ENCODE measurements at regions not wholly inside any gene's neighbourhood (a gene's known extent, or its start where the extent isn't known, plus 50 kb on each side); places are given as distances from the start of the nearest gene placed in this dataset.
A peak's percentile ranks its signal among the peaks of the same experiment; 100 is the strongest.
"Not testable (repeated sequence)": the region's sequence is repeated elsewhere in the genome, so short reads cannot be mapped to it uniquely, and the experiment has no call there.

DNA sequence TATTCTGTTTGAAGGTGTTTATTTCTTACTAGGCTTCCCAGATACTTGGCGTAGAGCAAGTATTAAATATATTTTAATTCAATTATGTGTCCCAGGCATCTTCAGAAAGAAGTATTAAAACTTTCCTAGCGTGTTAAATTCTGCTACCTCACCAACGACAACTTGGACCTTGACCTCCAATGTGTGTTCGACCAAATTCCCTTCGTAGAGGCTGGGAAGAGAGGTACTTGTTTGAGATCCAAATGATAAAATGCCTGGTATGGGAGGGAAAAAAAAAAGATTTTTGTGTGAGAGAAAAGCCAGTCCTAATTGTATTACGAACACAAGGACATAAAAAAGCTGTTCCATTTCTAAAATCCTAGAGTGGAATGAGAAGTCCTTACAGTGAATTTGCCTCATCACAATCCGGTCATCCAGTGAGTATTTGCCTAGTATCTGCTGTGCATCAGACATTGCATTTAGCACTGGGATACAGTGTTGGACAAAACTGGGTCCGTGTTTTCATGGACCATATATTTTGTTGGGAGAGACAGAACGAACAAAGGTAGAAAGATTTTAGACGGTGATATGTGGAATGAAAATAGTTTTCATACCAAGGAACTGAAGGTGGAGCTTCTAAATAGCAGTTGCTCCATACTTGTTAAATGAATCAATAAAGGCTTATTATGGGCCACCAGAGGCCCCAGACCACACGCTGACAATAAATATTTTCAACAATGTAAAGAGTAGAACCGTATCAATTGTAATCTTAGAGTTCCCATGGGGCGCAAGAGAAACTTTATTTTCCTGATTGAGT, 103.1 kb downstream of the KIF4B start:
- no peak for DNase-seq

DNA sequence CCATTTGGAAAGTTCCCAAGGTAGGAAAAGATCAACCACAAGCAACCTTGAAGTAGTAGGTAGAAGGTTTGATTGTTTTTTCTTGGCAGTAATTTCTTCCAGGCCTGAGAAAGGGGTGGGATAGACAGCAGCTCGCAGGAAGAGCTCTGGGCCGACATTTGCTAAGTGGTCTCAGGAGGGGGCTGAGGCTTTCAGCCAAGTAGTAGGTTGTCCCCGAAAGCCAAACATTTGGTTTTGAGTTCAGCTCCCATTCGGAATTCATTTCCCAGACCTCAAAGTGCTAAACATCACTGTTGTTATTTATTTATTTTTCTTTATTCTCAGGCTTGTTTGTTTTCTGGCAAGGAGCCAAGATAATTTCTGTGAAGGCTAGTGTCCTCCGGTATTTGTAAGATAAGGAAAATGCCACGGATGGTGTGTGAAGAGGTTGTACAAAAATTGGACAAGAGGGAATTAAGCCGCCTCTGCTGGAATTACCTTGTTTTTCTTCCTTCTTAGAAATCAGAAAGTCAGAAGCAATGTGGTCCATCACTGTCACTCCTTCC, 112.1 kb downstream of the KIF4B start:
- no peak for DNase-seq

DNA sequence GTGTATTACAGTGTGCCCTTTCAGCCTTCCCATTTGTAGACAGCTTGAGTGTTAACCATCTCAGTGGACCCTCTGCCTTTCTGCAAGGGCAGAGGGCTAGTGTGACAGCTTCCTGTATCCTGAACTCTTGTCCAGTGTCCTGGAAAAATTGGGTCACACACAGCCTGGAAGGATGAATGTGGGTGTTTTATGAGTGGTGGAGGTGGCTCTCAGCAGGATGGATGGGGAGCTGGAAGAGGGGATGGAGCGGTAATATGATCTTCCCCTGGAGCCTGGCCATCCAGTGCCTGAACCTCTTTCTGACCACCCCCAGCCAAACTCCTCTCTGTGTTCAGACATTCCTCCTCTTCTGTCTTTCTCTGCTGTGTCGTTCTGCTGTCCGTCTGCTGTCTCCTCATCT, 113.0 kb downstream of the KIF4B start:
- no peak for DNase-seq

DNA sequence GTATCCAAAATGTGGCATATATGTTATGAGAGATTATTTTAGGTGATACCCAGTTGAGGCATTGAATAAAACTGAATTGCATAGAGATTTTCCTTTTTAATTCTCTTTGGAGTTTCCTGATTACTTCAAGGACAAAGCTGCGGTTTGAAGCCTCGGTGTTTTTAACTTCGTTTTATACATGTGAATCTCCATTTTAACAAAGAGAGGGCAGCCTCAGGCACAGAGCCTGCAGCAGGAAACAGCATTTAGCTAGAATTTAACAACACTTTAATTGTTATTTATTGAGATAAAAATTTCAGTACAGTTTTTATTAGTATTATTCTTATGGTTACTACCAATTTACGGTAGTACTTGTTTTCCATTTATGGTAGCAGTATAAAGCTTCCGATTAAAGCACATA, 114.0 kb downstream of the KIF4B start:
- no peak for DNase-seq

DNA sequence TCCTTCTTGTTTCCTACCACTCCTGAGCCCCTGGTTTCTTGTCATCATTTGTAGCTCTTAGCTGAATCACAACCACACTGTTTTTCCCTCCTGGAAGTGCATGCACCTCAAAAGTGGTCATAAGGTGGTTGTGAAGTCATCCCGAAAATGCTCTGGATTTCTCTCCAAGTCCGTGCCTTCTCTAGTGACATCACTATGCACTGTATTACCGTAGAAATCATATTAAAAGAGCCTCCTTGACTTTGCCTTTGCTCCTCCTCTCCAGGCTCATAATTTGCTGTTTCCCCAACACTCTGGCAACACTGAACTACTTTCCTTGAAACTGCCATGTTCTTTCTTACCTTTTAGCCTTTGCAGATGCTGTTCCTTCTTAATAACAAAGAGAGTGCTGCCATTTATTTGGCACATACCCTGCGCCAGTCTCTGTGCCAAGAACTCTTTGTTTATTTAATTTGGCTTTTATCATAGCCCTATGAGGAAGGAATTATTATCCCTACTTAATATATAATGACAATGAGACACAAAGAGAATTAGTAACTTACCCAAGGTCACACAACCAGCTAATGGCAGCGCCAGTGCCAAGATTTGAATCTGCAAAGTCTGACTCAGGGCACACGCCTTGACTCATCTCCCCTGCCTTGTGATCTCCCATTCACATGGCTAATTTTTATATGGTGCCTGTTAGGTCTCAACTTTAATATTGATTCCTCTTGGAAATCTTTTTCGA, 115.4 kb downstream of the KIF4B start:
- DNase-seq, result no peak

DNA sequence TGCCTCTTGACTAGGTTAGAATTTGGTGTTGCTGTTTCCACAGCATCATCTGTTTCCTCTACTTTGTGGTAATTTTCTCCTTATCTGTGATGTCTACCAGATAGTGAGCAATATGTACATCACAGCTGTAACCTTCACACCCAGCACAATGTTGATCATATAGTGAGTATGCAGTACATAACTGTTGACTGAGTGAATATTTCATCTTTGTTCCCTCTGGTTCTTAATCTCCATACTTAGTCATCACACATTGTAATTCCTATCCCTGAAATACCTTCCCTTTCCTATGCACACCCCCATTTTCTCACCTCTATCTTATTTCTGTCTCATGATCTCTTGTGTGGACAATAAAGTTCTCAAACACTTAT, 115.9 kb downstream of the KIF4B start:
- no peak for DNase-seq

DNA sequence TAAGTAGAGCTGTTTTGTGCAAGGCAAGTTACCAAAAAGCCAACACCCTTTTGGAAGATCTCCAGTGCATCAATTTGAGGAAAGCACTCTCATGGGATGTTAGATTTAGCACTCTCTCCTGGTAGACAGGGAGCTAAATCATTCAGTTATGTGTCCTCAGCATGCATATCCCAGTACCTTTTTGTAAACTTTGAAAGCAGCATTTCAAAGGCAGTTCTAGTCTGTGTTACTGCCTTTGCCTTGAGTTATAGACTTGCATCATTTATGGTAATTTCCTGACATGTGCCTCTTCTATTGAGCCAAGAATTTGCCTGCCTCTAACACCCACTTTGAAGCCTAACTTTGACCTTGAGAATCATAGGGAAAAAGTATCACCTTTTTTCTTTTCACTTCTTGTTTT, 120.6 kb downstream of the KIF4B start:
- DNase-seq, result no peak

DNA sequence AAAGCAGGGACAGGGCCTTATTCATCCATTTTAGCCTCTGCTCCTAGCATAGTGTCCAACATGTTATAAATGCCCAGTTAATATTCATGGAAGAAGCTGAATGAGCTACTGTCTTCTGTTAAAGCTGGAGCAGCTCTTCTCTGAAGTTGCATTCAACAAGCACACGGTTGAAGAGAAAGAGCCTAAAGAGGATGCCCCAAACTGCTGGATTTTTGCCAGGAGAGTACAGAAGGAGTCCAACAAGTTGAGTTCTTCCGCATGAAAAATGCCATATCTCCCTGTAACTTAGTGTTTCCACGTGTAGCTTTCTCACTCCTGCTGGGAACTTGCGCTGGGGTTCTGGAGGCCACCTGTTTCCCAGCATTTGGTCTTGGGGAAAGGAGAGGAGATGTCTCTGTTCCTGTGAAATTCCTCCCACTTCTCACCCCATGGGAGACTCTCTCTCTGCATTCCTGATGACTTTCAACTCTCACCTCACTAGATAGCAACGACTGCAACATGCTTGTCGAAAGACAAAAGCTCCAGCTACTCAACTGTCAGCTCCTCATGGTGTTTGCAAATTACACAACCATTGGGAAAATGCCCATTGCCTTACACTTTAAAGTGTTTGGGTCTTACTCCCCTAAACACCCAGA, 122.8 kb downstream of the KIF4B start:
- DNase-seq, result no peak

DNA sequence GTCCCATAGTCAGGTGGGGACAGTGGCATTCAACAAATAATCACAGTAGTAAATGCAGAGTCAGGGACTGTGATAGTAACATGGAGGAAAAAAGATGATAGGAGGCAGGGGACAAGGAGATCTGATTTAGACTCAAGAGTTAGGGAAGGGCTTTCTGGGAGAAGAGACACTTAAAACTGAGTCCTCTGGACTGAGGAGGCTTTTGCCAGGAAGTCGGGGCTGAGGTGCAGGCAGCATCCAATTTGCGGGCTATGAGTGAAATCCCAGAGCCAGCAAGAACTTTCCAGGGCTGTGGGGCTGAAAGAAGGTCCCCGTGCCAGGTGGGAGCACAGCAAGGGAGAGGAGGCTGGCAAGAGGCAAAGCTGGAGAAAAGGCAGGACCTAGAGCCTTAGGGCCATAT, 124.1 kb downstream of the KIF4B start:
- no peak for DNase-seq

DNA sequence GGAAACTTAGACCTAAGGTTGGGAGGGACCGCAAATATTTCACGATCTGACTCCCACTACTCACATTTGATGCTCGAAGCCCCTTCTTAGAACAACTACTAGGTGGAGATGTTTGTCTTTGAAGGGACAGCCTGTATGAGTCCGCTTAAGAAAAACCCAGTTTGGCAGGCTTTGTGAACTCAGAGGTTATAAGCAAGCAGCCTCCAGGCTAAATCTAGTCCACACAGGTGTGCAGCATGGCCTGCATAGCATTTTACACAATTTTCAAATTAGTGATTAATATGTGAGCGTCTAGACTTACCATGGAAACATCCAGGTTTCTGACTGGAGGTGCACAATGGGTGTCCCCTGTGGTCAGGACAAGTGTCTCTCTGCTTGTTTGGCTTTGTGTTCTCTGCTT, 127.1 kb downstream of the KIF4B start:
- no peak for DNase-seq

DNA sequence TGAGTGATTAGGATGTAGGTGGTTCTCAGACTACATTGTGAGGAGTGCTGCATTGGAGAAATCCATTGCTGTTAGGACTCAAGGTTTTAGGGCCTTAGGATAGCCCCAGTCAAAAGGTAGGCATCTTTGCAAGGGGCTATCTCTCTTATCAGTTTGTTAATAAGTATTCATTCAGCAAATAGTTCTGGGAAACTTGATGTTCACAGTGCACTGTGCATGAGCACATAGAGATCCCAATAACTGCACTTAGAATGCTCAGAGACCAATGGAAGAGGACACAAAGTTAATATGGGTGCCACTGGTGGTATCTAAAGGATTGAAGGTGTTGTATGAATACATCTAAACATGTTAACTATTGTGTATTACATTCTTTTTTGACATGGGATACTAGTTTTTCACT, 131.4 kb downstream of the KIF4B start:
- no peak for DNase-seq

DNA sequence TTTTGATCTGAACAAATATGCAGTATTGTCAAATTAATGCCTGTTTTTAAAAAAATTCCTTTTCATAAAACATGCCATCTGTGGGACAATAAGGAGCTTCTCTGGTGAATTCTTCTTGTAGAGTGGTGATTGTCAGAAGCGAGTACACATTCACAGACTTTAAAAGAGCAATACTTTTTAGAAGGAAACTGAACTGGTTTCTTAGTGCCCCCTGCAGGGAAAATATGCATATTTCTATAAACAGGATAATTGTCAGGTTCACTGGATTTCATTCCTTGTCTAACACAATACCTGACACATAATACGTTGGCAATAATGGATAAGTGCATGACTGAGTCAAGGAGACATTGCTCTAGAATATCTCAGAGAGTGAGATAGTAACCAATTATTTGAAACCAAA, 133.7 kb downstream of the KIF4B start:
- DNase-seq, result no peak

DNA sequence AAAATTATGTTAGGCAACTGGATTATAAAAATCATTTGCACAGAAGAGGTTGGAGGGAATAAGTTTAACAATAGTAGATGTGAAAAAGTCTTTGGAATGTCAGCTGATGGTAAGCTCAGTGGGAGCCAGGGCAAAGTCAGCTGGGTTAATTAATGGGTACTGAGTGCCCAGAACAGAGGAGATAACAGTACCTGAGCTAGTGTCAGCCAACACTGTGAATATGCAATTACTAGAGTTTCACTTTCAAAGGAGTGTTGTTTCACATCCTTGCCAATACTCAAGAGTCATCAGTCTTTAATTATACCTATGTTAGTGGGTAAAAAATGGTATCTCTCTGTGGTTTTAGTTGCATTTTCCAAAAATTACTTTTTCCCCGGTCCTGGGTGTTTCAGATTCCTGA, 135.1 kb downstream of the KIF4B start:
- no peak for DNase-seq

DNA sequence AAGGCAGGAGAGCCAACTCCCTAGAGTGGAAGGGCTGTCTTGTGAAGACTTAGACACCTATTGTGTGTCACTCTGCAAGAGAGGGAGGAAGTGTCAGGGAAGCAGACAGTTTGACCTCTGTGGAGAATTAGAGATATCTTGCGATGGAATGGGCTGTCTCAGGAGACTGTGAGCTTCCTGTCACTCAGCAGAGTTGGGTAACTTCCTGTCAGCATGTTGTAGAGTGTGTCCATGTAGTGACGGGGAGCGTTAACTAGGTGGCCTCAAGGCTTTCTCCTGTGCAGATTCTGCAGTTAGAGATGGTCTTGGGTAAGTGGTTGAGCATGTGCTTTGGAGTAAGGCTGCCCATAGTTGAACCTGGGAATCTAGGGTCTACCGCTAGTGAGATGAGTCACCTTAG, 136.5 kb downstream of the KIF4B start:
- DNase-seq, result peak in 1 of 2 donors; percentile 5

DNA sequence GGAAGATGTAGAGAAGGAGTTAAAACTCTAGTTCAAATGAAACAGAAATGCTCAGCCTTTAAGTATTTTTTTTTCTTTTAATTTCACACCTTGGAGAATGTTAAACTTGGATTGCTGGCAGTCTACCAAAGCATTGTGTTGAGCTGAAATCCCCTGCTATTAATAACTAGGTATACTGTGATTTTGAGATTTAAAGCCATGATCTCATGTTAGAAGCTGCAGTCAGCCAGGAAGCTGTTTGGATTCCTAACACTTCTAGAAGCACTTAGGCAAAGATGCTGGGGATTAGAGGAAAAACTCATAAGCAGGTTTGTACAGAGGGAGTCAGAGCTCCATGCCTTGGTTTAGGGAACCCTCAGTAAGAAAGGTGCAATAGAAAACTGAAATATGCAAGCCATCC, 141.4 kb downstream of the KIF4B start:
- no peak for DNase-seq

DNA sequence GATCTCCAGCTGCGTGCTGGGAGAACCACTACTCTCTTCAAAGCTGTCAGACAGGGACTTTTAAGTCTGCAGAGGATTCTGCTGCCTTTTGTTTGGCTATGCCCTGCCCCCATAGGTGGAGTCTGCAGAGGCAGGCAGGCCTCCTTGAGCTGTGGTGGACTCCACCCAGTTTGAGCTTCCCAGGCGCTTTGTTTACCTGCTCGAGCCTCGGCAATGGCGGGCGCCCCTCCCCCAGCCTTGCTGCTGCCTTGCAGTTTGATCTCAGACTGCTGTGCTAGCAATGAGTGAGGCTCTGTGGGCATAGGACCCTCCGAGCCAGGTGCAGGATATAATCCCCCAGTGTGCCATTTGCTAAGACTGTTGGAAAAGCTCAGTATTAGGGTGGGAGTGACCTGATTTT, 149.5 kb downstream of the KIF4B start:
- DNase-seq, result not testable (repeated sequence)

DNA sequence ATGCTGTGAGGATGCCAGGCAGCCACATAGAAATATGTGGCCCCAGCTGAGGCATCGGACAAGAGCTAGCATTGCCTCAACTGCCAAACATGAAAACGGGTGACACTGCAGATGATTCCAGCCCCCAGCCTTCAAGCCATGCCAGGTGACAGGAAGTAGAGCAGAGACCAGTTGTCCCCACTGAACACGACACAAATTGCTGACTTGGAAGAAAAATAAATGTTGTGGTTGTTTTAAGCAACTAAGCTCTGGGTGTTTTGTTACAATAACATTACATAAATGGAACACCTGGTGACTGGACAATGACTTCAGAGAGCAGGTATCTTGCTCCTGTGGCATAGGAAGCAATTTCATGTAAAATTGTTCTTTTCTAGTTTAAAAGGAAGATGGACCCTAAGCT, 154.2 kb downstream of the KIF4B start:
- no peak for DNase-seq

DNA sequence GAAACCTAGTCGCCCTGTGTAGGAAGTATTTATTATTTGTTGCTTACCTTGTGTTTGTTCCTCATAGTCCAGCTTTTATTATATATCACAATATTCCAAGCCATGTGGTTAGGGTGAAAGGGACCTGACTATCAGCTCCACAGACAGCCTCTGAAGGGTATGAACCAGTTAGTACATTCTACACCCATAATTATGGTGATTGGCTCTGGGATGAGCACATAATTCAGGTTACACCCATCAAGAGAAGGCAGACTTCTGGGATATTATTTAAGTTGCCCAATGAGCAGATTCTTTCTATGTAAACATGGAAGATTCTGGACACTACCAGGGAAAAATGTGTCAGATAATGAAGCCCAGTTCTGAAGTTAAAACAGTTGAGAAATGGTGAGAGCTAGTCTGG, 168.0 kb downstream of the KIF4B start:
- DNase-seq, result no peak

DNA sequence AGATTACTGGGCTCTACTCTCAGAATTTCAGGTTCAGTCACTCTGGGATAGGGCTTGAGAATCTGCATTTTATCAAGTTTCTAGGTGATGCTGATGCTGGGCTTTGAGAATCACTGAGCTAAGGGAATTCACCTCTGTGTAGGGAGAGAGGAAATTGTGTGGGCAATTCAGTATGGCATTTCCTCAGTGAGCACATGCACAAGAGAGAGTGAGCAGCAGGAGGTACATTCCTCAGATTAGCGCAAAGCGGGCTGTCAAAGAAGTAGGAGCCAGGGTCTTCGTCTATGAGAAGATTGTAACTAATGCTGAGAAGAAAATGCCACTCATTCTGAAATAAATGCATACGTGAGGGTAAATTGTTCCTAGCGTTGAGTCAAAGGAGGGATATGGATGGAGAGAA, 175.9 kb downstream of the KIF4B start:
- no peak for DNase-seq

DNA sequence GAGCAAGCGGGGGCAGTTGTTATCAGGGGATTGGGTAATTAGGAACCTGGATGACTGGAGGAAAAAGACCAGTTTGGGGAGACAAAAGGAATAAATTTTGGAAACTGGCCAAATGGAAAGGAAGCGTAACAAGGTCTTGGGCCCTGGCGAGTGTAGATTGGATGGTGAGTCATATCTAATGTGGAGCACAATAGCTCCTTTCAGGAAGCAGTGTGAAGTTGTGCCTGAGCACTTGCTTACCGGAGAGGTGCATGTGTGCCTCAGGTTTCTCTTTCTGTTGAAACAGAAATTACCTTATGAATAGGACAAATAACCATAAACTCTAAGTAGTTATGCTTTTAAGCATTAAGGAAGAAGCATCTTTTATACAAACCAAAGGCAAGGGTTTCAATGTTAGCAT, 176.4 kb downstream of the KIF4B start:
- no peak for DNase-seq

DNA sequence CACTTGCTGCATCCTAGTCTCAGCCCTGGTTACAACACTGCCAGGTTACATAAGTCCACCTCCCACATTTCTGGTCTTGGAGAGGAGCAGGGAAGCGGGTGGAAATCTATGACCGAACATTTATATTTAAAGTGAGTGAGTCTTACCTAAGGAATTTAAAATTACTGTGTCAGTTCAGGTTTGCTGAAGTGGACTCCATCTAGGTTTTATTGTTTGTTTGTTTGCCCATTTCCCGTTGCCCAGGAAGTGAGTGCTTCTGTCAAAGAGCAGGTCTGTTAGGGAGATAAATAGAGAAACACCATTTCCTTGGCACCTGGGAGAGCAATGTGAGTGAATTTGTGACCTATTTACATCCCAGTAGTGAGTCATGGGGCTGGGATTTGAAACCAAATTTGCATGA, 179.5 kb downstream of the KIF4B start:
- no peak for DNase-seq

DNA sequence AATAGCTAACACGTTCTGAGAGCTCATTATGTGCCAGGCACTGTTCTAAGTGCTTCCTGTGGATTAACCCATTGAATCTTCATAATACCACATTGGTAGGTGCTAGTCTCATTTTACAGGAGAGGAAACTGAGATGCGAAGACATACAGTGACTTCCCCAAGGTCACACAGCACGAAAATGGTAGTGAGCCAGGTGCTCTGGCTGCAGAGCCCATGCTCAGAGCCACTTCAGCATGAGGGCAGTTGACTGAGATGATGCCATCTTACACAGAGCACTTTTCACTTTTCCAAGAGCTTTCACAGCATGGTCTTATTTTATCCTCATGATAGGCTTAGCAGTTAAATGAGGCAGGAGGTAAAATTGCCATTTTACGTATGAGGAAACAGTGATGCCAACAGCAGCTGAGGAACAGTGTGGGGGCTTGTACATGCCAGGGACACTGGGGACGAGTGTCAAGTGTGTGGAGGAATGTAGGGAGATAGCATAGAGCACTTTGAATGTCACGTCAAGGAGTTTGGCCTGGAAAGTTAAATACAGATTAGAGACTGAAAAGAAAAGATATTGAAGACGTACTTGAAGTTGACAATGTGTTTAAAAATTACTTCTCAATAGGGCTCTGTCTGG, 180.0 kb downstream of the KIF4B start:
- DNase-seq, result no peak

DNA sequence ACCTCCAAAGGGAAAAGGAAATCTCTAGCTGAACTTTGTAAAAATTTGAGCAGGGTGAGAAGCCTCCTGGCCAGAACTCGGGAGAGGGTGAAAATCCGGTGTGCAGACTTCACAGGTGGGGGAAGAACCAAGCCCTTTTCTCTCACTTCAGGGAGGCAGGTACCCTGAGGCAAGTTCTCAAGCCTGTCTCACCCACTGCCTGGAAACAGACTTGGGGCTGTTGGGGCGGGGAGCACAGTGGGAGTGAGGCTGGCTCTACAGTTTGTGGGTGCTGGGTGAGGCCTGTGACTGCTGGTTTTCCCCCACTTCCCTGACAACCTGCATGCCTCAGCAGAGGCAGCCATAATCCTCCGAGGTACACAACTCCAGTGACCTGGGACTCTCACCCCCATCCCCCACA, 187.1 kb downstream of the KIF4B start:
- no peak for DNase-seq

DNA sequence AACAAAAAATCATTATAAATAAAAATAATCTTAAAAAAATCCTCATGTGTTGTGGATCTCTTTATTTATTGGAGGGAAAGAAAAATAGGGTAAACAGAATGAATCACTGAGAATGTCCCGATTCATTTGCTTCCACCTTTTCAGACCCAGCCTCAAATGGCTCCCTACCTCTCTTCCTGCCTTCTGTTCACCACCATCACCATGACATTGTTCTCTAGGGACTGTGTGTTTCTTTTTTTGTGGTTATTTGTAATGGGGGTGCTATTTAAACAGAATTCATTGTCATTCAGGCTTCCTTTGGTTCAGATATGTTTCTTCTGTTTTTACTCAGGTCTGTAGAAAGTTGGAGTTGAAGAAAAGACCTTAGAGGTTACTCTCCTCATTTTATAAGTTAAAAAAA, 198.2 kb downstream of the KIF4B start:
- DNase-seq, result no peak

Measured in bone marrow (tissue), 2 donors.